WTC11 (cell line): ENCODE measurements at regions not wholly inside any gene's neighbourhood (a gene's known extent, or its start where the extent isn't known, plus 50 kb on each side); places are given as distances from the start of the nearest gene placed in this dataset.

Source experiments
- ATAC-seq: fragments of 200-7000 bp; cut with Tn5 transposase; 2 replicates; pipeline ENCODE4 v1.10.0; 2021; ENCODE audit warnings: mild to moderate bottlenecking, moderate library complexity
- CTCF ChIA-PET: fragments of 300-600 bp; sonication (Branson Sonifier 250); formaldehyde crosslinking; loops from one replicate; lab custom pipeline; 2021; ENCODE audit warnings: antibody characterized with exemption; lab: Charles Lee
- POLR2A ChIA-PET: fragments of 350-600 bp; sonication (Branson Sonifier 250); formaldehyde crosslinking; loops from one replicate; lab custom pipeline; 2021; ENCODE audit warnings: antibody characterized with exemption; lab: Charles Lee
- DNase-seq: peaks from one replicate; pipeline ENCODE4 v3.0.0; 2021; ENCODE audit warnings: low spot score
- H3K27ac Mint-ChIP-seq: 2 replicates; pipeline ENCODE4 v1.8.0; 2021; ENCODE audit warnings: mixed read lengths
- H3K27me3 Mint-ChIP-seq: 2 replicates; pipeline ENCODE4 v1.8.0; 2021; ENCODE audit warnings: low read depth, mild to moderate bottlenecking, moderate library complexity, mixed read lengths
- H3K36me3 Mint-ChIP-seq: 2 replicates; pipeline ENCODE4 v1.8.0; 2021; ENCODE audit warnings: mixed read lengths
- H3K4me1 Mint-ChIP-seq: 2 replicates; pipeline ENCODE4 v1.8.0; 2022; ENCODE audit warnings: mixed read lengths
- H3K4me3 Mint-ChIP-seq: 2 replicates; pipeline ENCODE4 v1.8.0; 2021; ENCODE audit warnings: mild to moderate bottlenecking, moderate library complexity, mixed read lengths
- H3K9me3 Mint-ChIP-seq: 2 replicates; pipeline ENCODE4 v1.8.0; 2021; ENCODE audit warnings: mixed read lengths
- CREM ChIP-seq: sonication (generic); formaldehyde crosslinking; IDR thresholded peaks from 2 replicates; pipeline ENCODE4 v1.8.1; 2022; ENCODE audit warnings: mild to moderate bottlenecking, missing genetic modification reagents, moderate library complexity
- E2F5 ChIP-seq: sonication (generic); formaldehyde crosslinking; IDR thresholded peaks from 2 replicates; pipeline ENCODE4 v1.8.1; 2022; ENCODE audit warnings: mild to moderate bottlenecking, moderate library complexity, missing genetic modification reagents
- GABPB1 ChIP-seq: sonication (generic); formaldehyde crosslinking; IDR thresholded peaks from 2 replicates; pipeline ENCODE4 v1.8.1; 2023; ENCODE audit warnings: mild to moderate bottlenecking, missing genetic modification reagents
- JAZF1 ChIP-seq: fragments of 250-450 bp; sonication (Bioruptor Pico); IDR thresholded peaks from 2 replicates; pipeline ENCODE4 v1.9.0; 2021; ENCODE audit warnings: moderate library complexity, mild to moderate bottlenecking, inconsistent platforms
- MAX ChIP-seq: sonication (generic); formaldehyde crosslinking; IDR thresholded peaks from 2 replicates; pipeline ENCODE4 v1.8.0; 2022; ENCODE audit warnings: mild to moderate bottlenecking, missing genetic modification reagents
- MXD4 ChIP-seq: fragments of 250-450 bp; sonication (Bioruptor Pico); IDR thresholded peaks from 2 replicates; pipeline ENCODE4 v1.8.0; 2021; ENCODE audit warnings: mild to moderate bottlenecking, moderate library complexity, borderline replicate concordance
- NR3C1 ChIP-seq: sonication (generic); formaldehyde crosslinking; conservative IDR thresholded peaks from 2 replicates; pipeline ENCODE4 v1.8.1; 2023; ENCODE audit warnings: low read depth, mild to moderate bottlenecking, missing genetic modification reagents
- PRRX2 ChIP-seq: fragments of 250-450 bp; sonication (Bioruptor Pico); IDR thresholded peaks from 2 replicates; pipeline ENCODE4 v1.8.0; 2021; ENCODE audit warnings: mild to moderate bottlenecking
- RORB ChIP-seq: fragments of 250-450 bp; sonication (Bioruptor Pico); IDR thresholded peaks from 2 replicates; pipeline ENCODE4 v1.9.0; 2021; ENCODE audit warnings: mild to moderate bottlenecking
- TEAD4 ChIP-seq: sonication (generic); formaldehyde crosslinking; IDR thresholded peaks from 2 replicates; pipeline ENCODE4 v1.8.0; 2022; ENCODE audit warnings: mild to moderate bottlenecking, missing genetic modification reagents
- ZBTB21 ChIP-seq: sonication (generic); formaldehyde crosslinking; IDR thresholded peaks from 2 replicates; pipeline ENCODE4 v1.8.1; 2023; ENCODE audit warnings: mild to moderate bottlenecking, missing genetic modification reagents, borderline replicate concordance
- ZNF396 ChIP-seq: fragments of 250-450 bp; sonication (Bioruptor Pico); IDR thresholded peaks from 2 replicates; pipeline ENCODE4 v1.8.0; 2021; ENCODE audit warnings: mild to moderate bottlenecking, moderate library complexity, borderline replicate concordance
- ZNF532 ChIP-seq: fragments of 250-450 bp; sonication (Bioruptor Pico); IDR thresholded peaks from 2 replicates; pipeline ENCODE4 v1.9.0; 2021; ENCODE audit warnings: mild to moderate bottlenecking, borderline replicate concordance
- ZNF671 ChIP-seq: fragments of 250-450 bp; sonication (Bioruptor Pico); IDR thresholded peaks from 2 replicates; pipeline ENCODE4 v1.8.0; 2021; ENCODE audit warnings: mild to moderate bottlenecking
- TF ChIP-seq, protein P1 (sequence below): sonication (generic); formaldehyde crosslinking; IDR thresholded peaks from 2 replicates; pipeline ENCODE4 v1.8.1; 2022; ENCODE audit warnings: mild to moderate bottlenecking, missing genetic modification reagents, moderate library complexity, borderline replicate concordance
- TF ChIP-seq, protein P2 (sequence below): sonication (generic); formaldehyde crosslinking; IDR thresholded peaks from 2 replicates; pipeline ENCODE4 v1.8.1; 2023; ENCODE audit warnings: mild to moderate bottlenecking, missing genetic modification reagents

GRCh38 chr4:188554413-188554812 is 415.2 kb downstream of the TRIML1 start (continued):
- TF ChIP-seq, protein P1, sequence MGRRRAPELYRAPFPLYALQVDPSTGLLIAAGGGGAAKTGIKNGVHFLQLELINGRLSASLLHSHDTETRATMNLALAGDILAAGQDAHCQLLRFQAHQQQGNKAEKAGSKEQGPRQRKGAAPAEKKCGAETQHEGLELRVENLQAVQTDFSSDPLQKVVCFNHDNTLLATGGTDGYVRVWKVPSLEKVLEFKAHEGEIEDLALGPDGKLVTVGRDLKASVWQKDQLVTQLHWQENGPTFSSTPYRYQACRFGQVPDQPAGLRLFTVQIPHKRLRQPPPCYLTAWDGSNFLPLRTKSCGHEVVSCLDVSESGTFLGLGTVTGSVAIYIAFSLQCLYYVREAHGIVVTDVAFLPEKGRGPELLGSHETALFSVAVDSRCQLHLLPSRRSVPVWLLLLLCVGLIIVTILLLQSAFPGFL (CRISPR knock-in tag), result no peak
- no peak for TF ChIP-seq ZNF532

DNA sequence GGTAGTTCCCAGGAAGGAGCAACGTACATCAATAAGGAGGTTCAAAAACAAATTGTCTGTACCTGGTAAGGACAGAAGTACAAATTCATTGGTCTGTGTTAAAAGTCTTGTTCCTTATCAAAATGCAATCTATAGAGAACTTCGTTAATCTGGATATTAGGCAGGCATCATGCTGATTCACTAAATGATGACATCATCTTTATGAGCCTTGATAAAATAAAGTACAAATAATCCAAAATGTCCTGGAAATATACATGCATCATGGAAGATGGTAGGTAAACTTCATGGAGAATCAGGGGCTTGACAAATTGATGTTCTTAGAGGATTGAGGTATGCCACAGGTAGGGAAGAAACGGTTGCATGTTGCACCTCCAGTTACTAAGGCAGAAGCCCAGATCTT is 433.9 kb downstream of the TRIML1 start:
- POLR2A ChIA-PET, result interaction anchor here (0.5 kb wide), 1 partner anchor 563 kb away, joined by 6 read pairs; no protein-coding TSS in a partner anchor
- no peak for ATAC-seq
- H3K27me3 Mint-ChIP-seq, result no peaks in the 10 kb centered on the region
- no peak overlapping the region for H3K4me3 Mint-ChIP-seq
- no peak for DNase-seq
- TF ChIP-seq ZNF396 (no peak), CREM (CRISPR knock-in tag) (no peak), MAX (CRISPR knock-in tag) (no peak), ZNF671 (CRISPR knock-in tag) (no peak), E2F5 (no peak), NR3C1 (CRISPR knock-in tag) (no peak), TEAD4 (CRISPR knock-in tag) (no peak), JAZF1 (no peak), RORB (CRISPR knock-in tag) (no peak)
- no peak overlapping the region for H3K27ac Mint-ChIP-seq
- peaks cover 13% of the 10 kb centered on the region; the same call in 1 of the 2 replicates for H3K9me3 Mint-ChIP-seq
- CTCF ChIA-PET, result no interaction called here
- H3K4me1 Mint-ChIP-seq, result peaks cover 8% of the 10 kb centered on the region
- H3K36me3 Mint-ChIP-seq, result no peaks in the 10 kb centered on the region

- H3K4me3 Mint-ChIP-seq, result no peak overlapping the region
- no peak overlapping the region for H3K27ac Mint-ChIP-seq
- ATAC-seq (no peak), DNase-seq (no peak)
- ChIA-PET CTCF (no interaction called here), POLR2A (no interaction called here)
- H3K36me3 Mint-ChIP-seq, result no peaks in the 10 kb centered on the region
- peaks cover 8% of the 10 kb centered on the region for H3K4me1 Mint-ChIP-seq
- no peaks in the 10 kb centered on the region for H3K27me3 Mint-ChIP-seq
- no peak for TF ChIP-seq ZBTB21 (CRISPR knock-in tag)
- TF ChIP-seq, protein P2, sequence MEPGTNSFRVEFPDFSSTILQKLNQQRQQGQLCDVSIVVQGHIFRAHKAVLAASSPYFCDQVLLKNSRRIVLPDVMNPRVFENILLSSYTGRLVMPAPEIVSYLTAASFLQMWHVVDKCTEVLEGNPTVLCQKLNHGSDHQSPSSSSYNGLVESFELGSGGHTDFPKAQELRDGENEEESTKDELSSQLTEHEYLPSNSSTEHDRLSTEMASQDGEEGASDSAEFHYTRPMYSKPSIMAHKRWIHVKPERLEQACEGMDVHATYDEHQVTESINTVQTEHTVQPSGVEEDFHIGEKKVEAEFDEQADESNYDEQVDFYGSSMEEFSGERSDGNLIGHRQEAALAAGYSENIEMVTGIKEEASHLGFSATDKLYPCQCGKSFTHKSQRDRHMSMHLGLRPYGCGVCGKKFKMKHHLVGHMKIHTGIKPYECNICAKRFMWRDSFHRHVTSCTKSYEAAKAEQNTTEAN (CRISPR knock-in tag), result no peak
- TF ChIP-seq GABPB1 (CRISPR knock-in tag), result no peak
- TF ChIP-seq ZNF532, result no peak
- TF ChIP-seq PRRX2, result no peak
- no peak for TF ChIP-seq MXD4 (CRISPR knock-in tag)
- no peak for TF ChIP-seq MAX (CRISPR knock-in tag)
- TF ChIP-seq, all 79 proteins: peak for 0
- H3K9me3 Mint-ChIP-seq, result peaks cover 6% of the 10 kb centered on the region; the same call in 1 of the 2 replicates
These were observed 439.4 kb downstream of the TRIML1 start for GRCh38 chr4:188578657-188579056.
